K562 (cell line): ENCODE measurements at regions not wholly inside any gene's neighbourhood (a gene's known extent, or its start where the extent isn't known, plus 50 kb on each side); places are given as distances from the start of the nearest gene placed in this dataset.

ENCODE experiments used
- ATAC-seq: fragments of 200-7000 bp; cut with Tn5 transposase; 3 replicates; pipeline ENCODE4 v1.9.1; 2020; ENCODE audit warnings: moderate library complexity
- BruUV-seq: library from RNA; stranded (reverse); fragments of 400-500 nt; replicated peaks from 2 replicates; lab custom pipeline; 2021; lab: Mats Ljungman, UMichigan
- CTCF ChIA-PET: fragments of 300-600 bp; formaldehyde crosslinking; extraction: SDS; loops from one replicate; lab custom pipeline; 2021; ENCODE audit warnings: low intra/inter-chr PET ratio; lab: Yijun Ruan, JAX
- POLR2A ChIA-PET: fragments of 300-600, 350-650 bp; sonication (Branson Sonifier 250); formaldehyde crosslinking; extraction: SDS; loops from one replicate; lab custom pipeline; 2021; ENCODE audit warnings: antibody characterized with exemption, inconsistent platforms; lab: Yijun Ruan, JAX
- DNase-seq, 4 experiments: peaks; one replicate each; pipeline versions ENCODE4 v3.0.0 to v3.0.0-alpha.2; 2011 to 2018; ENCODE audit warnings: low spot score in 3 of 4, mixed read lengths in 3 of 4; ENCODE audit errors: extremely low read depth in 1 of 4
- FAIRE-seq: peaks from 2 replicates; lab custom pipeline; 2011; peaks lifted over from hg19 to GRCh38; lab: Jason Lieb, UNC
- H2AFZ ChIP-seq: 2 replicates; pipeline ENCODE4 v1.6.0; 2011; ENCODE audit warnings: low read depth, low read length, control low read depth, inconsistent platforms
- H3K27ac ChIP-seq: fragments of 200-600 bp; 3 replicates; pipeline ENCODE4 v1.8.0; 2011; ENCODE audit warnings: low read depth, mild to moderate bottlenecking, control low read depth, inconsistent platforms, low read length, moderate library complexity, mixed read lengths; ENCODE audit errors: extremely low read depth
- H3K27me3 ChIP-seq, 2 experiments: fragments of 300-600 bp in 1 of 2; 2 replicates in 1 of 2; 3 replicates in 1 of 2; pipeline versions ENCODE4 v1.6.0 to v1.8.0; 2011; ENCODE audit warnings: inconsistent platforms in 2 of 2, low read length in 2 of 2, mild to moderate bottlenecking in 1 of 2, mixed read lengths in 1 of 2, moderate library complexity in 1 of 2; ENCODE audit not compliant: control insufficient read depth in 2 of 2, insufficient read depth in 2 of 2
- H3K36me3 ChIP-seq: fragments of 300-600 bp; 3 replicates; pipeline ENCODE4 v1.8.0; 2011; ENCODE audit warnings: mild to moderate bottlenecking, low read length, inconsistent platforms; ENCODE audit not compliant: control insufficient read depth, insufficient read depth
- H3K4me1 ChIP-seq, 2 experiments: fragments of 200-600 bp in 1 of 2; replicated peaks in 1 of 2; 2 replicates in 1 of 2; 3 replicates in 1 of 2; pipeline versions ENCODE4 v1.5.1 to v1.8.0; 2011; ENCODE audit warnings: inconsistent platforms in 2 of 2, low read length in 2 of 2, mild to moderate bottlenecking in 1 of 2, mixed read lengths in 1 of 2, moderate library complexity in 1 of 2; ENCODE audit not compliant: control insufficient read depth in 2 of 2, insufficient read depth in 2 of 2
- H3K4me2 ChIP-seq: 2 replicates; pipeline ENCODE4 v1.6.1; 2011; ENCODE audit warnings: low read length, control low read depth, inconsistent platforms, mixed read lengths; ENCODE audit not compliant: insufficient read depth
- H3K4me3 ChIP-seq: fragments of 200-600 bp; sonication (generic), shearing (Covaris generic); 2 replicates; pipeline ENCODE4 v1.5.1; 2016; ENCODE audit warnings: control low read depth, inconsistent platforms
- H3K79me2 ChIP-seq: fragments of 200-600 bp; 3 replicates; pipeline ENCODE4 v1.8.0; 2011; ENCODE audit warnings: low read length, inconsistent platforms; ENCODE audit not compliant: control insufficient read depth, insufficient read depth
- H3K9ac ChIP-seq, 2 experiments: 2 replicates each; pipeline versions ENCODE4 v1.6.0 to v1.6.1; 2011; ENCODE audit warnings: low read depth in 2 of 2, low read length in 2 of 2, control low read depth in 1 of 2, inconsistent platforms in 1 of 2, mild to moderate bottlenecking in 1 of 2, mixed read lengths in 1 of 2; ENCODE audit not compliant: insufficient read depth in 1 of 2
- H3K9me1 ChIP-seq: one replicate; pipeline ENCODE4 v1.6.0; 2011; ENCODE audit warnings: inconsistent platforms, mild to moderate bottlenecking, low read length, moderate library complexity; ENCODE audit not compliant: control insufficient read depth, insufficient read depth
- H3K9me3 ChIP-seq: replicated peaks from 2 replicates; pipeline ENCODE4 v1.5.1; 2011; ENCODE audit warnings: low read depth, low read length, inconsistent platforms; ENCODE audit not compliant: control insufficient read depth, insufficient read depth
- H4K20me1 ChIP-seq: replicated peaks from 2 replicates; pipeline ENCODE4 v1.6.1; 2011; ENCODE audit warnings: low read length, inconsistent platforms, mixed read lengths; ENCODE audit not compliant: control insufficient read depth, insufficient read depth
- ARID1B ChIP-seq: fragments of 450-650 bp; IDR thresholded peaks from 2 replicates; pipeline ENCODE4 v1.6.1; 2016; ENCODE audit warnings: antibody characterized with exemption, mild to moderate bottlenecking, inconsistent platforms
- CEBPB ChIP-seq: fragments of 450-650 bp; IDR thresholded peaks from 2 replicates; pipeline ENCODE4 v1.6.1; 2016; ENCODE audit warnings: missing genetic modification characterization, missing compliant biosample characterization
- CEBPG ChIP-seq, 3 experiments: fragments of 200-800 bp in 1 of 3; sonication (Bioruptor generic) in 1 of 3; sonication (generic) in 1 of 3; formaldehyde crosslinking in 1 of 3; IDR thresholded peaks in 2 of 3; conservative IDR thresholded peaks in 1 of 3; 2 replicates each; pipeline versions ENCODE4 v1.6.1 to v1.8.0; 2016 to 2022; ENCODE audit warnings: missing compliant biosample characterization in 2 of 3, missing genetic modification characterization in 2 of 3, mild to moderate bottlenecking in 1 of 3, missing genetic modification reagents in 1 of 3
- ELF2 ChIP-seq: fragments of 250-450 bp; sonication (Bioruptor Pico); IDR thresholded peaks from 2 replicates; pipeline ENCODE4 v1.5.0; 2021; ENCODE audit warnings: mild to moderate bottlenecking
- GATAD2B ChIP-seq: fragments of 450-650 bp; IDR thresholded peaks from 2 replicates; pipeline ENCODE4 v1.6.1; 2017; ENCODE audit warnings: mild to moderate bottlenecking, borderline replicate concordance
- IRF9 ChIP-seq: fragments of 450-650 bp; IDR thresholded peaks from 2 replicates; pipeline ENCODE4 v1.6.1; 2016; ENCODE audit warnings: missing biosample characterization, missing genetic modification characterization
- NFXL1 ChIP-seq: fragments of 450-650 bp; formaldehyde crosslinking; IDR thresholded peaks from 2 replicates; pipeline ENCODE4 v1.4.0; 2021; ENCODE audit warnings: mild to moderate bottlenecking
- PHTF2 ChIP-seq: fragments of 250-450 bp; sonication (Bioruptor Pico); IDR thresholded peaks from 2 replicates; pipeline ENCODE4 v1.5.0; 2021; ENCODE audit warnings: mild to moderate bottlenecking
- RB1 ChIP-seq: fragments of 450-650 bp; IDR thresholded peaks from 2 replicates; pipeline ENCODE4 v1.6.1; 2017; ENCODE audit warnings: low read depth, mild to moderate bottlenecking
- SMARCA5 ChIP-seq: fragments of 450-650 bp; IDR thresholded peaks from 2 replicates; pipeline ENCODE4 v1.6.1; 2016
- THRA ChIP-seq: fragments of 450-650 bp; IDR thresholded peaks from 2 replicates; pipeline ENCODE4 v1.6.1; 2017; ENCODE audit warnings: mild to moderate bottlenecking, moderate library complexity
- THRB ChIP-seq: fragments of 450-650 bp; formaldehyde crosslinking; conservative IDR thresholded peaks from 2 replicates; pipeline ENCODE4 v1.4.0; 2022; ENCODE audit warnings: mild to moderate bottlenecking, missing genetic modification characterization
- TRIM28 ChIP-seq: fragments of 450-650 bp; IDR thresholded peaks from 2 replicates; pipeline ENCODE4 v1.6.1; 2017
- ZC3H4 ChIP-seq: sonication (generic); formaldehyde crosslinking; IDR thresholded peaks from 2 replicates; pipeline ENCODE4 v1.9.0; 2021; ENCODE audit warnings: missing genetic modification reagents, borderline replicate concordance
- ZNF280B ChIP-seq: fragments of 250-450 bp; sonication (Bioruptor Pico); IDR thresholded peaks from 2 replicates; pipeline ENCODE4 v1.5.1; 2021; ENCODE audit warnings: mild to moderate bottlenecking
- ZNF764 ChIP-seq: fragments of 250-450 bp; sonication (Bioruptor Pico); IDR thresholded peaks from 2 replicates; pipeline ENCODE4 v1.4.0; 2020; ENCODE audit warnings: low read depth, mild to moderate bottlenecking, moderate library complexity
- ZNF77 ChIP-seq: fragments of 250-450 bp; sonication (Bioruptor Pico); IDR thresholded peaks from 2 replicates; pipeline ENCODE4 v1.5.0; 2020
- WGBS: fragments of 100-300 bp; shearing (Covaris generic); methylation state at CpG from one replicate; pipeline ENCODE4 v1.1.6; 2016; ENCODE audit warnings: low coverage, mixed read lengths; ENCODE audit not compliant: insufficient coverage; ENCODE audit errors: missing lambda C conversion rate; 5-methylcytosine and 5-hydroxymethylcytosine counted together
- in situ Hi-C: fragments of 300-500 bp; cut with MboI; formaldehyde crosslinking; loops from 4 replicates; pipeline ENCODE4 v1.15.0; 2018; ENCODE audit warnings: inconsistent platforms, mixed read lengths
- intact Hi-C: fragments of 100-400 bp; cut with micrococcal nuclease; formaldehyde crosslinking; loops from 2 replicates; pipeline ENCODE4 v1.14.2; 2022

GRCh38 chr10:21297603-21298383, 227.7 kb downstream of the SKIDA1 start:
- Histone ChIP-seq H3K9me1 (no peaks in the 10 kb centered on the region), H2AFZ (peak overlapping the region; percentile 40), H3K9ac (no peak overlapping the region), H3K36me3 (no peaks in the 10 kb centered on the region), H4K20me1 (no peaks in the 10 kb centered on the region), H3K79me2 (no peaks in the 10 kb centered on the region), H3K9me3 (no peaks in the 10 kb centered on the region), H3K27me3 (peaks cover 4 to 20% of the 10 kb centered on the region in 2 experiments; a peak in 4 of 5 replicates), H3K4me2 (no peak overlapping the region), H3K4me1 (0 out of 5 replicates have a peak, but pooled peaks cover 0 to 4% of the 10 kb centered on the region in 2 experiments), H3K27ac (no peak overlapping the region), H3K4me3 (no peak overlapping the region)
- 23% methylated on average over 6 of the region's 6 CpGs for WGBS
- intact Hi-C loops: no loop called here
- POLR2A ChIA-PET: interaction anchor here (0.6 to 0.8 kb wide), 4 partner anchors 8 to 228 kb away, joined by 3 read pairs; partner anchors contain the start of gene SKIDA1
- DNase-seq (no peak), ATAC-seq (no peak), FAIRE-seq (no peak)
- CTCF ChIA-PET: no interaction called here
- in situ Hi-C loops: no loop called here
- BruUV-seq: no TSS peak
- TF ChIP-seq NFXL1 (CRISPR knock-in tag) (no peak), ZNF77 (CRISPR knock-in tag) (no peak), ELF2 (no peak), RB1 (no peak), ZNF280B (CRISPR knock-in tag) (no peak), PHTF2 (CRISPR knock-in tag) (no peak), CEBPG (CRISPR knock-in tag; IDR thresholded peaks at IDR 0.05) (peak; percentile 19; the same call in 1 of the 2 replicates), CEBPG (tag; conservative IDR thresholded peaks at IDR 0.05 in 1 of 2, IDR thresholded peaks at IDR 0.05 in 1 of 2) (peak; percentile 73 to 84), ZC3H4 (CRISPR knock-in tag) (no peak), ARID1B (no peak), ZNF764 (CRISPR knock-in tag) (no peak), GATAD2B (no peak), THRB (0 out of 2 replicates have a peak, but pooled peaks have one; percentile 20), THRA (no peak), TRIM28 (no peak), SMARCA5 (no peak; the same call in 1 of the 2 replicates), CEBPB (tag) (peak; percentile 74), IRF9 (tag) (no peak)
